Muscle layer of colon (tissue), 2 donors: ENCODE measurements at regions not wholly inside any gene's neighbourhood (a gene's known extent, or its start where the extent isn't known, plus 50 kb on each side); places are given as distances from the start of the nearest gene placed in this dataset.

ENCODE experiments used
- H3K27ac ChIP-seq: one replicate; pipeline ENCODE4 v1.7.0; 2013; ENCODE audit warnings: low read depth, mild to moderate bottlenecking, low read length, moderate library complexity
- H3K27me3 ChIP-seq, 2 donors: one replicate each; pipeline ENCODE4 v1.7.0; 2013; ENCODE audit warnings: low read length in 2 of 2, mild to moderate bottlenecking in 2 of 2; ENCODE audit not compliant: insufficient read depth in 2 of 2, control insufficient read depth in 1 of 2
- H3K36me3 ChIP-seq: one replicate; pipeline ENCODE4 v1.7.0; 2013; ENCODE audit warnings: mild to moderate bottlenecking, low read length; ENCODE audit not compliant: insufficient read depth
- H3K4me1 ChIP-seq: one replicate; pipeline ENCODE4 v1.7.0; 2013; ENCODE audit warnings: mild to moderate bottlenecking, low read length; ENCODE audit not compliant: insufficient read depth
- H3K4me3 ChIP-seq, 2 donors: one replicate each; pipeline ENCODE4 v1.7.0; 2013; ENCODE audit warnings: low read length in 2 of 2, low read depth in 1 of 2, mild to moderate bottlenecking in 1 of 2, moderate library complexity in 1 of 2
- H3K9ac ChIP-seq: one replicate; pipeline ENCODE4 v1.7.0; 2013; ENCODE audit warnings: low read length
- H3K9me3 ChIP-seq: one replicate; pipeline ENCODE4 v1.7.0; 2013; ENCODE audit warnings: mild to moderate bottlenecking, low read length
- donor health status: abdominal sarcoma.
- donor health status: Adenocarcinoma of cecum.

DNA sequence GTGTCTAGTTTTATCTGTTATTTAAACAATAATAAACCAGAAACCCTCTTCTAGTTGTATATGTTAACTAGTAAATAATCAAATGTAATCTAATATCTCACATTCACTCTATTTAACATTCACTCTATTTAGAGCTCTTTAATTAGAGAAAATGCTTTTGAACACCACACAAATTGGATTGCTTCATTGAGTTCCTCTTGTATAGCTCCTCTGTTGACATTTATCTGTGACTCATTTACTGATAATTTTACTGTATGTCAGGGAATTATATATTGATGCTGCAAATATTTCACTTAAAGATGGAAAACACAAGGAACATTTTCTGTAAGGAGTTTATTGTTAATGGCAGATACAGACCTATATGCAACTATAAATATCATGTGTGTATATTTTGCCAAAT is 594.6 kb downstream of the COL12A1 start:
- Histone ChIP-seq H3K9ac (no peak overlapping the region), H3K9me3 (no peaks in the 10 kb centered on the region), H3K27me3 (no peaks in the 10 kb centered on the region), H3K4me1 (peaks cover 6% of the 10 kb centered on the region), H3K4me3 (no peak overlapping the region), H3K27ac (no peak overlapping the region), H3K36me3 (no peaks in the 10 kb centered on the region)

DNA sequence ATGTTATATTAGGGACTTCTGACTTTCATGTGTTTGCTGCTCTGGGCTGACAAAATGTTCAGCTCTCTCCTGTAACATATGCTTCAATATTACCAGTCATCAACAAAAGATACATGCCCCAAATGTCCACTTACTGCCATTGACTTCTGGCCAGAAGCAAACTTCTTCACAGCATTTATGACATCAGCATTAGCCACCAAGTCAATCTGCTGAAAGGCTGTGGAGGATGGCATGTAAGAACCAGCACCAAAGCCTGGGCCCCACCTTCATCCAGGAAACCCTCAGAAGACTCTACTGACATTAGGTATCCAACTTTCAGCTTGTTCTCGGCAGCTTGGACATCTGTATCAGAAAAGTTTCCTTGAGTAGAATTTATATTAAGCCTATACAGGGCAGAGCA is 595.5 kb downstream of the COL12A1 start:
- Histone ChIP-seq H3K4me1 (peaks cover 6% of the 10 kb centered on the region), H3K36me3 (no peaks in the 10 kb centered on the region), H3K9ac (no peak overlapping the region), H3K27me3 (no peaks in the 10 kb centered on the region), H3K4me3 (no peak overlapping the region), H3K9me3 (no peaks in the 10 kb centered on the region), H3K27ac (no peak overlapping the region)

DNA sequence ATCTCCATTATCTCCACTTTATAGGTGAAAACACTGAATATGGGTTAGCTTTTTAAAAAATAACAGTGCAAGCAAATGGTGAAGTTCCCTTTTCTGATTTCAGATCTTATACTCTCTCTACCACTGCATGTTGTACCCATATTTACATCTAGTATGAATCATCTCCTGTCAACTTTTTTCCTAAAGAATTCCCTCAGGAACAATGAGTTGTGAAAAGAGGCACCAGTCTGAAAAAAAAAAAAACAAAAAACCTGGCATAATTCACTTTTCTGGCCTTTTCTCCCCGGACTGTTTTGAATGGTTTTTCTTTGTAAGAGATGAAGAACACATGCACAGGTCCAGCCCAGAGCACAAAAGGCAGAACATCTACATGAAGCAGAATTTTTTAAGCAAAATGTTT is 596.0 kb downstream of the COL12A1 start:
- Histone ChIP-seq H3K27ac (no peak overlapping the region), H3K9me3 (no peaks in the 10 kb centered on the region), H3K4me1 (peaks cover 6% of the 10 kb centered on the region), H3K27me3 (no peaks in the 10 kb centered on the region), H3K9ac (no peak overlapping the region), H3K36me3 (no peaks in the 10 kb centered on the region), H3K4me3 (no peak overlapping the region)

DNA sequence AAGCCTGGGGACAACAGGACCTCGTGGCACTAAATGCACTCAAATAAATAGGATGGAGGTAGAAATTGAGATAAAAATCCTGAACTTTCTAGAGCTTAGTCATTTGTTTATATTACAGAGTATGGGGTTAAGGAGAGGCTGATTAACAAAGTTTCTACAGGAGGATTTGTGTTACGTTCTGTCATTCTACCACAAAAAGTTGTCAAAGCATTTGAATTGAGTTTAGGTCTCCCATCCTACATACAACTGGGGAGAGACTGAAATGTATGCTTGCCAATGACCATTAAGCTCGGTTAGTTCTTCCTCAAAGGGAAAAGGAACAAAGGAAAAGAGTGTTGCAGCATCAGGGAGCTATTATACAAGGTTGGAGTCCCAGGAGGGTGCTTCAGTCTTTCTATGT is 597.9 kb downstream of the COL12A1 start:
- Histone ChIP-seq H3K4me3 (no peak overlapping the region), H3K9ac (no peak overlapping the region), H3K4me1 (peaks cover 6% of the 10 kb centered on the region), H3K9me3 (no peaks in the 10 kb centered on the region), H3K27me3 (no peaks in the 10 kb centered on the region), H3K27ac (no peak overlapping the region), H3K36me3 (no peaks in the 10 kb centered on the region)

DNA sequence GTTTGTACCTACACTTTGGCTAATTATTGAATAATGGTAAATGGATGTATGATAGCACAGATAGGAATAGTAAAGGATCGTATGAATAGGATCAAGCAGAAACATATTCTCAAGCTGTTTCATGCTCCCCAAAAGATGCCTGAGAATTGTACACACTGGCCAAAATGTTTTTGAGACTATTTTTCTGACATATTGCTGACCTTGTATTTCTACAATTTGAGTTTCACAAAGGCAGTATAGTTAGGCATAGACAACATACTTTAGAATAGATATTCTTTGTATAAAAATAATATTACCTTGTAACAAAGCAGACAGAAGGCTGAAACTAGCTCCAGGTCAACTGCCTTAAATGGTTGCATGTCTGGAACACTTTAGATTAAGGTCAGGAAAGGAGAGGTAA is 598.4 kb downstream of the COL12A1 start:
- Histone ChIP-seq H3K4me1 (peaks cover 6% of the 10 kb centered on the region), H3K9me3 (no peaks in the 10 kb centered on the region), H3K9ac (no peak overlapping the region), H3K4me3 (no peak overlapping the region), H3K36me3 (no peaks in the 10 kb centered on the region), H3K27ac (no peak overlapping the region), H3K27me3 (no peaks in the 10 kb centered on the region)

GRCh38 chr6:74606582-74607071 is 599.2 kb downstream of the COL12A1 start:
- Histone ChIP-seq H3K36me3 (no peaks in the 10 kb centered on the region), H3K4me3 (no peak overlapping the region), H3K27me3 (no peaks in the 10 kb centered on the region), H3K4me1 (peaks cover 6% of the 10 kb centered on the region), H3K9ac (no peak overlapping the region), H3K9me3 (no peaks in the 10 kb centered on the region), H3K27ac (no peak overlapping the region)

GRCh38 chr6:74605922-74606581 is 599.8 kb downstream of the COL12A1 start:
- H3K4me3 ChIP-seq = no peak overlapping the region
- H3K9ac ChIP-seq = no peak overlapping the region
- H3K36me3 ChIP-seq = no peaks in the 10 kb centered on the region
- H3K4me1 ChIP-seq = peaks cover 6% of the 10 kb centered on the region
- no peaks in the 10 kb centered on the region for H3K27me3 ChIP-seq
- H3K9me3 ChIP-seq = no peaks in the 10 kb centered on the region
- H3K27ac ChIP-seq = no peak overlapping the region

DNA sequence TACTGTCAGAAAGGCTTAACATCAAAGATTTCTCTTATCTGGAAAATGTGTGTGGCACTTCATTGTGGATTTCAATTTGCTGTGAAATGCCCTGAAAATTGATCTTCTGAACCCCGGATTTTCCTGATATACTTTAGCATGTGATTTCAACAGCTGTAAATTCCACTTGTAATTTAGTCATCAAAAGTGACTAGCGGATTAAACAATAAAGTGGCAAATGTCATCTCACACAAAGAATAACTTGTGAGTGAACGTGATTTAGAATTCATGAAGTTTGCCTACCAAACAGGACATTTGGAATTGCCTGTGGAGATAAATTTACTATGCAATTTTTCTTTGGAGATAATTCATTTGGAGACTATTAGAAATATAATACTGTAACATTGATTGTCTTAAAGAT is 601.6 kb downstream of the COL12A1 start:
- H3K27ac ChIP-seq = no peak overlapping the region
- H3K4me3 ChIP-seq = no peak overlapping the region
- H3K9ac ChIP-seq = no peak overlapping the region
- no peaks in the 10 kb centered on the region for H3K9me3 ChIP-seq
- peaks cover 6% of the 10 kb centered on the region for H3K4me1 ChIP-seq
- no peaks in the 10 kb centered on the region for H3K36me3 ChIP-seq
- H3K27me3 ChIP-seq = no peaks in the 10 kb centered on the region

DNA sequence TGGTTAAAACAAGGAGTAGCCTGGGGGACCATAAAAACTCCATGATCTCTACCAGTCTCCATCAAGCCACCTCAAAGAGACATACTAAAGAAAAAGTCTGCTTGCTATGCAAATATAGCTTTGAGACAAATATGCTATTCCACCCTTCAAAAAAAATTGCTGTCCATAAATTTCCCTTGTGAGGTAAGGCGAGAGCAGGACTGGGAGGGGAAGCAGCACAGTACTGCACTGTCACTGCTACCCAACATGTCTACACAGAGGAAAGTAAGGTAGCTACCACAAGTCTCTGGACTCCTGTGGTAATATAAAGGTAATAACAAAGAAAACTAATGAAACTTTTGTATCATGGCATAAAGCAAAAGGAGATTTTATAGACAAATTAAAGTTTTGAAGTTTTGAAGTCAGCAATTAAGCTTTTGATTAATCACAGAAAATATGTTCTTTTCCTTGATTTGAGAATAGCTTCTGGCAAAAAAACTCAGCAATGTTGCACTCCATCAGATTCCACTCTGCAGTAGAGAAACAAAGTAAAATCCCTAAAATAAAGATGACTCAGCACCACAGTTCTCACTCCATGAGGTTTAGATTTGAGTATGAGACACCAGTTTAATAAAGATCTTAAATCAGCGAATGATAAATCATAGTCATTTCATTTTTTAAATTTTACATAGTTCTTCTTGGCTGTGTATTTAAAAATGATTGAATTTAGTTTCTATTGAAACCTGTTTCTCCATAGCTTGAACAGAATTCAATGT is 602.4 kb downstream of the COL12A1 start:
- Histone ChIP-seq H3K9me3 (no peaks in the 10 kb centered on the region), H3K9ac (no peak overlapping the region), H3K27me3 (no peaks in the 10 kb centered on the region), H3K4me3 (no peak overlapping the region), H3K36me3 (no peaks in the 10 kb centered on the region), H3K4me1 (peaks cover 6% of the 10 kb centered on the region), H3K27ac (no peak overlapping the region)

- no peaks in the 10 kb centered on the region for H3K27me3 ChIP-seq
- H3K9me3 ChIP-seq = no peaks in the 10 kb centered on the region
- H3K36me3 ChIP-seq = no peaks in the 10 kb centered on the region
- H3K4me1 ChIP-seq = peaks cover 6% of the 10 kb centered on the region
- H3K4me3 ChIP-seq = no peak overlapping the region
- no peak overlapping the region for H3K9ac ChIP-seq
- H3K27ac ChIP-seq = no peak overlapping the region
These were observed 603.6 kb downstream of the COL12A1 start for GRCh38 chr6:74602206-74602605.

- Histone ChIP-seq H3K9me3 (no peaks in the 10 kb centered on the region), H3K27ac (no peak overlapping the region), H3K4me3 (no peak overlapping the region), H3K27me3 (no peaks in the 10 kb centered on the region), H3K9ac (no peak overlapping the region), H3K4me1 (no peaks in the 10 kb centered on the region), H3K36me3 (no peaks in the 10 kb centered on the region)
These were observed 607.1 kb downstream of the COL12A1 start for GRCh38 chr6:74598462-74599393.
